GM18517 (cell line): ENCODE measurements at regions not wholly inside any gene's neighbourhood (a gene's known extent, or its start where the extent isn't known, plus 50 kb on each side); places are given as distances from the start of the nearest gene placed in this dataset.

Source experiments
- ATAC-seq: cut with Tn5 transposase; IDR thresholded peaks from one replicate; pipeline ENCODE4 v1.9.1; 2021; ENCODE audit warnings: mild to moderate bottlenecking, moderate library complexity; ENCODE audit not compliant: unreplicated experiment

DNA sequence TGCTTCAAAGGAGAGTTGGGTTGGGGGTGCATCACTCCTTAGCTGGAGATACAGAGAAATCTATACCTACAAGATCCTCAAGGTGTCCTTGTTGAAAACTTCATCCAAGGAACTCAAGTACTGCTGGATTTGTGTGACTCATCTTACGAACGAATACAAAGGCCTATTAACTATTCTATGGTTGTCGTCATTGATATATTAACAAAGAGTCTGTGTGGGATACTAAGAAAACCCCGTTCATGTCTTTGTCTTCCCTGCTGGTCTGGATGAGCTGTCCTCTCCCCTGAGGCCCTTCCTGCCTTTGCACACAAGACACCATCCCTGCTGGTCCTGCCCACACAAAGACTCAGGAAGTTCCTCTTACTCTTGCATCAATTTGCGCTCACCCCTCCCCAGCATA, 54.9 kb upstream of the IRF2 start:
- no peak for ATAC-seq

DNA sequence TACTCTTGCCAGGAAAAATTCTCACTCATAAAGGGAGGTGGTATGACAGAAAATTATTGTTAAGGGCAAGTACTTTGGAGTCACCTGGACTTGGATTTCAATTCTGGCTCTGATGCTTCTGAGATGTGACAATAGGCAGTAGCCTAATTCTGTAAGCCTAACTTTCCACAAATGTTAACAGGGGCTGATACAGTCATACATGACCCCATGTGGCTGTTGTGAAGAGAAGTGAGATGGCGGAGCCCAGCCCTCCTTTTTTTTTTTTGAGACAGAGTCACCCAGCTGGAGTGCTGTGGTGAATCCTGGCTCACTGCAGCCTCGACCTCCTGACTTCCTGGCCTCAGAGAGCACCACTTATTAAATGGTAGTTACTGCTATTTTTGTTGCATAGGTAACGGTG, 54.4 kb upstream of the IRF2 start:
- no peak for ATAC-seq

DNA sequence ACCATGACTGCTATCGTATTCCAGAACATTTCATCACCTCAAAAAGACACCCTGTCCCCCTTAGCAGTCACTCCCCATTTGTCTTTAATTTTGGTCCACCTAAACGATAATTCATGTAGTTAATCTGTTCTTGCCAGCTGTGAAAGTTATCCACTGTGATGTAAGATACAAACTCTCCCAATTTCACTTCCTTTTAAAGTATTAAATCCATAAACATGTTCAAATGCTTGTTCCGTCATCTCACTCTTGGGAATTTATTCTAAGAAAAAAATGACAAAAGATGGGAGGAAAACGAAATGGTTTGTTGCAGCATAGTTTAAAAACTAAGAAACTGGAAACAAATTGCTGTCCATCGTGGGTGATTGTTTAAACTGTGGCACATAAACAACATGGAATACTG, 53.7 kb upstream of the IRF2 start:
- no peak for ATAC-seq

DNA sequence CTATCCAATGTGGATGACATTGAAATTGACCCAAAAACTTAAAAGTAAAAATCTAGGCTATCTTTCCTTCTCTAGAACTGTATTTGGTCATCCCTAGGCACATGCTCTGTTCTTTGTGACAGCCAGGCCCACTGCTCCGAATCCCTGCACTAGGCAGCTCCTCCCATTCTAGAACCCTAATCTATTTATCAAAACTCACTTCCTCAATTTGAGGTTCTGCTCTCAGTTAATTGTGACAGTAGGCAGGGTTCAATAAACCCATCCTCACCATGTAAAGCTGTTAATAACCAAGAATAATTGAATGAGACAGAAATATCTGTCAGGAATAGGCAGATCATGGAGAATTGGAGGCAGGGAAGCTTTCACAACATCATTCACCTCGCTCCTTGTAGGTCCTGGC, 51.9 kb upstream of the IRF2 start:
- no peak for ATAC-seq
